ENCODE measurements at regions not wholly inside any gene's neighbourhood (a gene's known extent, or its start where the extent isn't known, plus 50 kb on each side); places are given as distances from the start of the nearest gene placed in this dataset.

DNA sequence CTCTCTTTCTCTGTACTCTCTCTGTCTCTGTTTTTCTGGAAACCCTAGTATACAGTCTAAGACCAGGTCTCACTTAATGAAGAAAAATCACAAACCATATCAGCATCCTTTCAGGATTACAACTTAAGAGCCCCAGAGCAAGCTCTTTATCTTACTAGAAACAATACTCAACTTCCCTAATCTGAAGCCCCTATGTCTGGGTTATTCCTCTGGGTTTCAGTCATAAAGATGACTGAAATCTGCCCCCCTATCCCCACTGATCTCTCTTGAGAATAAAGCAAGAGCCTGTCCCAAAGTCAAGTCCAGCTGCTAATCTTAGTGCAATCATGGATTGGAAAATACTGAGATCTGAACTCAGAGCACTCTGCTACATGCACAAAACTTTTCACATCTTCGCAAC, 53.9 kb upstream of the PICALM start:
- H3K9me3 Mint-ChIP-seq, result no peaks in the 10 kb centered on the region
- no peak for DNase-seq (ENCODE audit: low read depth, low spot score)
- no peak overlapping the region for H3K4me3 Mint-ChIP-seq
- H3K27ac Mint-ChIP-seq (ENCODE audit: unreplicated experiment), result no peak overlapping the region
- H3K4me1 Mint-ChIP-seq, result no peaks in the 10 kb centered on the region
- no peaks in the 10 kb centered on the region for H3K36me3 Mint-ChIP-seq (ENCODE audit: low read depth)
- no peaks in the 10 kb centered on the region for H3K27me3 Mint-ChIP-seq (ENCODE audit: low read depth)
- TF ChIP-seq, protein P1, sequence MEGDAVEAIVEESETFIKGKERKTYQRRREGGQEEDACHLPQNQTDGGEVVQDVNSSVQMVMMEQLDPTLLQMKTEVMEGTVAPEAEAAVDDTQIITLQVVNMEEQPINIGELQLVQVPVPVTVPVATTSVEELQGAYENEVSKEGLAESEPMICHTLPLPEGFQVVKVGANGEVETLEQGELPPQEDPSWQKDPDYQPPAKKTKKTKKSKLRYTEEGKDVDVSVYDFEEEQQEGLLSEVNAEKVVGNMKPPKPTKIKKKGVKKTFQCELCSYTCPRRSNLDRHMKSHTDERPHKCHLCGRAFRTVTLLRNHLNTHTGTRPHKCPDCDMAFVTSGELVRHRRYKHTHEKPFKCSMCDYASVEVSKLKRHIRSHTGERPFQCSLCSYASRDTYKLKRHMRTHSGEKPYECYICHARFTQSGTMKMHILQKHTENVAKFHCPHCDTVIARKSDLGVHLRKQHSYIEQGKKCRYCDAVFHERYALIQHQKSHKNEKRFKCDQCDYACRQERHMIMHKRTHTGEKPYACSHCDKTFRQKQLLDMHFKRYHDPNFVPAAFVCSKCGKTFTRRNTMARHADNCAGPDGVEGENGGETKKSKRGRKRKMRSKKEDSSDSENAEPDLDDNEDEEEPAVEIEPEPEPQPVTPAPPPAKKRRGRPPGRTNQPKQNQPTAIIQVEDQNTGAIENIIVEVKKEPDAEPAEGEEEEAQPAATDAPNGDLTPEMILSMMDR (conservative IDR thresholded peaks at IDR 0.05), result no peak

DNA sequence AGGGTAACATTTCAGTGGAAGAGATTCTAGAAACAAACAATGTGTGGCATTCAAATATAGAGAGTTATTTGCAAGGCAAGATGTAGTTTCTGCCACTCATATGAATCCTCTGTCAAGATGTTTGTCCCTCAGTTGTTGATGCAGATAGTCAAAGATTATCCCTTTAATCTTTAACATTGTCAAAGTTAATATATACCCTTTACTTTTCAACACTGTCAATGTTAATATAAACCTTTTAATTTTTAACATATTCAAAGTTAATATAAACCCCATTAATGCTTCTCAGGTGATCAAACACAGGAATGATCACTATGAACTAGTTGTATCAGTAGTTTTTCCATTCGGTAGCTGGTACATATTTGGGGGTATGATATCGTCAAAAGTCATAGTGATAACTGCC, 51.9 kb upstream of the PICALM start:
- Mint-ChIP-seq H3K4me1 (no peaks in the 10 kb centered on the region), H3K9me3 (no peaks in the 10 kb centered on the region)

DNA sequence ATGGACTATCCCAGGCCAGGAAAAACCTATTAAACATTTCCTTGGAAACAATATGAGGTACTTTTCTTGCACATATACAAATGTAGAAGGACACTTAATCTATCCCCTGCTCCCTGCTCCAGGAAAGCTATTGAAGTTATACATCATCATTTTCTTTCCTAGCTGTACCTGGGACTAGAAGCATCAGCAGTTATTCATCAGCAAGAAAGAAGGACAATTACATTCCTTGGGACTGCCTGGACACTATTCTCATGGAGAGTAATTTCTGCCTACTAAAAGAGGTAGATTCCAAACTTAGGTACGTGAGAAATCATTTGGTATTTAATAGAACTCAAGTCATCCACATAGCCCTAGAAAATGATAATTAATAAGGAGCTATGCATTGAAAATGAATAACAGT, 51.0 kb upstream of the PICALM start:
- no peaks in the 10 kb centered on the region for H3K9me3 Mint-ChIP-seq
- DNase-seq (ENCODE audit: low read depth, low spot score), result no peak
- TF ChIP-seq, protein P1 (conservative IDR thresholded peaks at IDR 0.05), result no peak
- H3K4me3 Mint-ChIP-seq, result no peak overlapping the region
- no peaks in the 10 kb centered on the region for H3K27me3 Mint-ChIP-seq (ENCODE audit: low read depth)
- H3K4me1 Mint-ChIP-seq, result no peaks in the 10 kb centered on the region
- H3K36me3 Mint-ChIP-seq (ENCODE audit: low read depth), result no peaks in the 10 kb centered on the region
- no peak overlapping the region for H3K27ac Mint-ChIP-seq (ENCODE audit: unreplicated experiment)

More for the DNA sequence above, 51.9 kb upstream of the PICALM start:
- Mint-ChIP-seq H3K27ac (ENCODE audit: unreplicated experiment) (no peak overlapping the region), H3K36me3 (ENCODE audit: low read depth) (no peaks in the 10 kb centered on the region), H3K27me3 (ENCODE audit: low read depth) (no peaks in the 10 kb centered on the region), H3K4me3 (no peak overlapping the region)
- TF ChIP-seq, protein P1 (conservative IDR thresholded peaks at IDR 0.05), result no peak
- DNase-seq (ENCODE audit: low read depth, low spot score), result no peak

DNA sequence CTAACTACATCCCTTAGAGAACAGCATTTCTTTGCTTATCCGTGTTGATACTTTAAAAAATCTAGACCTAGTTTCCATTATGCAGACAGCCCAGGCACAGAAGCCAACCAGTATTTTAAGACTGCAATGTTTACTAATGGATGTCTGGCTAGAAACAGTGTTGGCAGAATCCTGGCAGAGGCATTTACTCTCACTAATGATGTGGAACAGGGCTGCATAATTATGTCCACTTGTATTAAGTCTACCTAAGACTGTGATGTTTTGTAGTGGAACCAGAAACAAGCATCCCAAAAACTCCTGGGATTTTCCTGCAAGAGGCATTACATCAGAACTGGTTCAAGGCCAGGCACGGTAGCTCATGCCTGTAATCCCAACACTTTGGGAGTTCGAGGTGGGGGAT, 50.2 kb upstream of the PICALM start:
- Mint-ChIP-seq H3K4me1 (no peaks in the 10 kb centered on the region), H3K9me3 (no peaks in the 10 kb centered on the region), H3K36me3 (ENCODE audit: low read depth) (no peaks in the 10 kb centered on the region), H3K27ac (ENCODE audit: unreplicated experiment) (no peak overlapping the region), H3K4me3 (no peak overlapping the region), H3K27me3 (ENCODE audit: low read depth) (no peaks in the 10 kb centered on the region)
- no peak for DNase-seq (ENCODE audit: low read depth, low spot score)
- TF ChIP-seq, protein P1 (conservative IDR thresholded peaks at IDR 0.05), result no peak
